Neural progenitor cell (in vitro differentiated cells): ENCODE measurements at regions not wholly inside any gene's neighbourhood (a gene's known extent, or its start where the extent isn't known, plus 50 kb on each side); places are given as distances from the start of the nearest gene placed in this dataset.

Experiments used
- DNase-seq: peaks from one replicate; pipeline ENCODE4 v3.0.0-alpha.2; 2016; ENCODE audit warnings: low spot score
- H2AFZ ChIP-seq: fragments of 200-600 bp; sonication (generic); replicated peaks from 2 replicates; pipeline ENCODE4 v1.6.1; 2016; ENCODE audit warnings: antibody characterized with exemption
- H3F3A ChIP-seq: fragments of 200-600 bp; sonication (generic); 2 replicates; pipeline ENCODE4 v1.6.1; 2016; ENCODE audit warnings: antibody characterized with exemption, low read depth
- H3K27ac ChIP-seq: fragments of 200-600 bp; sonication (generic); 2 replicates; pipeline ENCODE4 v1.5.1; 2016; ENCODE audit warnings: mild to moderate bottlenecking
- H3K27me3 ChIP-seq: fragments of 200-600 bp; sonication (generic); 2 replicates; pipeline ENCODE4 v1.6.1; 2016; ENCODE audit warnings: mild to moderate bottlenecking, moderate library complexity
- H3K36me3 ChIP-seq: fragments of 200-600 bp; sonication (generic); 2 replicates; pipeline ENCODE4 v1.5.1; 2016
- H3K4me1 ChIP-seq: fragments of 200-600 bp; sonication (generic); 2 replicates; pipeline ENCODE4 v1.6.1; 2016; ENCODE audit warnings: mixed run types
- H3K4me2 ChIP-seq: fragments of 200-600 bp; sonication (generic); 2 replicates; pipeline ENCODE4 v1.6.1; 2016
- H3K4me3 ChIP-seq: fragments of 200-600 bp; sonication (generic); 2 replicates; pipeline ENCODE4 v1.5.1; 2016
- H3K79me2 ChIP-seq: fragments of 200-600 bp; sonication (generic); 2 replicates; pipeline ENCODE4 v1.6.1; 2016; ENCODE audit warnings: low read depth
- H3K9ac ChIP-seq: fragments of 200-600 bp; sonication (generic); 2 replicates; pipeline ENCODE4 v1.6.1; 2016
- H3K9me3 ChIP-seq: fragments of 200-600 bp; sonication (generic); 2 replicates; pipeline ENCODE4 v1.5.1; 2016; ENCODE audit warnings: low read depth
- H4K20me1 ChIP-seq: fragments of 200-600 bp; sonication (generic); 2 replicates; pipeline ENCODE4 v1.6.1; 2016; ENCODE audit warnings: low read depth
- H3K27ac Mint-ChIP-seq: 3 replicates; pipeline ENCODE4 v1.8.0; 2021; ENCODE audit warnings: mixed read lengths
- H3K27me3 Mint-ChIP-seq: 2 replicates; pipeline ENCODE4 v1.8.0; 2022; ENCODE audit warnings: low read depth, mild to moderate bottlenecking, inconsistent platforms, moderate library complexity, mixed read lengths; ENCODE audit not compliant: insufficient read depth
- H3K36me3 Mint-ChIP-seq: 3 replicates; pipeline ENCODE4 v1.8.0; 2021; ENCODE audit warnings: mixed read lengths
- H3K4me1 Mint-ChIP-seq: 3 replicates; pipeline ENCODE4 v1.8.0; 2021; ENCODE audit warnings: mixed read lengths
- H3K4me3 Mint-ChIP-seq: 3 replicates; pipeline ENCODE4 v1.8.0; 2021; ENCODE audit warnings: mild to moderate bottlenecking, moderate library complexity, mixed read lengths
- H3K9me3 Mint-ChIP-seq: 3 replicates; pipeline ENCODE4 v1.8.0; 2020; ENCODE audit warnings: mixed read lengths
- EZH2 ChIP-seq: fragments of 200-600 bp; sonication (generic); IDR thresholded peaks from 2 replicates; pipeline ENCODE4 v1.6.1; 2017; ENCODE audit warnings: antibody characterized with exemption, mild to moderate bottlenecking, moderate library complexity
- EZH2phosphoT487 ChIP-seq: fragments of 200-600 bp; sonication (generic); IDR thresholded peaks from 2 replicates; pipeline ENCODE4 v1.6.1; 2017; ENCODE audit warnings: antibody characterized with exemption
- TF ChIP-seq, protein P1 (sequence below): fragments of 200-600 bp; sonication (generic); IDR thresholded peaks from 2 replicates; pipeline ENCODE4 v1.5.1; 2017; ENCODE audit warnings: antibody characterized with exemption, mild to moderate bottlenecking

DNA sequence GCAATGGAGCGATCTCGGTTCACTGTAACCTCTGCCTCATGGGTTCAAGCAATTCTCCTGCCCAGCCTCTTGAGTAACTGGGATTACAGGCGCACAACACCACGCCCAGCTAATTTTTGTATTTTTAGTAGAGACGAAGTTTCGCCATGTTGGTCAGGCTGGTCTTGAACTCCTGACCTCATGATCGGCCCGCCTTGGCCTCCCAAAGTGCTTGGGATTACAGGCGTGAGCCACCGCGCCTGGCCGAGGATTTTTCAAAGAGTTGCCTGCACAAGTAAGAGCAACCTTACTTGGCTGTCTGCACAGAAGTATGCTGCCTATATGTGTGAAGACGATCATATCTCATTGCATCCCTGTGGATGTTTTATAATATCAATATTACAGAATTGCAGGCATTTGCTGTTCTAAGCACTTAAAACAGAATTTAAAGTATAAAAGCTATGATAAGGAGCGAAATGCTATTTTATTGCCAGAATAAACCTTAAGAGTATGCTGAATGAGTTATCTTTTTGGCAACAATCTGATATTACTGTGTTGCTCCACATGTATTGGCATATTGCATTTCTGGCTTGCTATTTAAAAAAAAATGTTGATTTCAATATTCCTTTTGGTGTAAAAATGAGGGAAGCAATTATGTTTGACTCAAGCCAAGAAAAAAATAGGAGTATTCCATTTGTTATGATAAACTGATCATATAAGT, 379.4 kb upstream of the SEMA3D start:
- Histone ChIP-seq H3K79me2 (no peaks in the 10 kb centered on the region), H3F3A (no peaks in the 10 kb centered on the region), H3K9me3 (no peaks in the 10 kb centered on the region), H3K4me3 (no peak overlapping the region), H3K27me3 (no peaks in the 10 kb centered on the region), H4K20me1 (no peaks in the 10 kb centered on the region), H2AFZ (no peak overlapping the region), H3K9ac (no peak overlapping the region), H3K27ac (no peak overlapping the region), H3K4me1 (no peaks in the 10 kb centered on the region), H3K4me2 (no peak overlapping the region), H3K36me3 (no peaks in the 10 kb centered on the region)
- no peak for DNase-seq
- Mint-ChIP-seq H3K4me3 (no peak overlapping the region), H3K27ac (no peak overlapping the region), H3K4me1 (no peaks in the 10 kb centered on the region), H3K27me3 (peaks cover 2% of the 10 kb centered on the region), H3K36me3 (no peaks in the 10 kb centered on the region), H3K9me3 (no peaks in the 10 kb centered on the region)
- TF ChIP-seq EZH2 (no peak), EZH2phosphoT487 (no peak)
- TF ChIP-seq, protein P1, sequence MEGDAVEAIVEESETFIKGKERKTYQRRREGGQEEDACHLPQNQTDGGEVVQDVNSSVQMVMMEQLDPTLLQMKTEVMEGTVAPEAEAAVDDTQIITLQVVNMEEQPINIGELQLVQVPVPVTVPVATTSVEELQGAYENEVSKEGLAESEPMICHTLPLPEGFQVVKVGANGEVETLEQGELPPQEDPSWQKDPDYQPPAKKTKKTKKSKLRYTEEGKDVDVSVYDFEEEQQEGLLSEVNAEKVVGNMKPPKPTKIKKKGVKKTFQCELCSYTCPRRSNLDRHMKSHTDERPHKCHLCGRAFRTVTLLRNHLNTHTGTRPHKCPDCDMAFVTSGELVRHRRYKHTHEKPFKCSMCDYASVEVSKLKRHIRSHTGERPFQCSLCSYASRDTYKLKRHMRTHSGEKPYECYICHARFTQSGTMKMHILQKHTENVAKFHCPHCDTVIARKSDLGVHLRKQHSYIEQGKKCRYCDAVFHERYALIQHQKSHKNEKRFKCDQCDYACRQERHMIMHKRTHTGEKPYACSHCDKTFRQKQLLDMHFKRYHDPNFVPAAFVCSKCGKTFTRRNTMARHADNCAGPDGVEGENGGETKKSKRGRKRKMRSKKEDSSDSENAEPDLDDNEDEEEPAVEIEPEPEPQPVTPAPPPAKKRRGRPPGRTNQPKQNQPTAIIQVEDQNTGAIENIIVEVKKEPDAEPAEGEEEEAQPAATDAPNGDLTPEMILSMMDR: no peak

DNA sequence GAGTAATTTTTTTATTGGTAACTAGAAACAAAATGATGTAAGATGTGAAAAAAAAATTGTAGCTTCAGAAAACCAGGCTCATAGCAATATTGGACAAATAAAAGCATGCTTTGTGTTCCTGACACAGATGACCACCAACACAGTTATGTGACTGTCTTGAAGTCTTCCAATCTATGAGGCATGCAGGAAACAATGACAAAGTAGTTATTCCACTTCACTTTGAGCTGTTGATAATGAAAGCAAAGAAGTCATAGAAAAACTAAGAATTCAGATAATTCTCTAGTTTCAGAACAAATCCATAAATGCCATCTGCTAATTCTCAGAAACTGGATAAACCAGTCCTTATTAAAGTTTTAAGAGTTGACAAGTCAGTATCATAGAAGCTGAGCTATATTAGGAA, 378.4 kb upstream of the SEMA3D start:
- Mint-ChIP-seq H3K4me1 (no peaks in the 10 kb centered on the region), H3K4me3 (no peak overlapping the region), H3K36me3 (no peaks in the 10 kb centered on the region), H3K27ac (no peak overlapping the region), H3K9me3 (no peaks in the 10 kb centered on the region), H3K27me3 (peaks cover 2% of the 10 kb centered on the region)
- DNase-seq: no peak
- Histone ChIP-seq H3K79me2 (no peaks in the 10 kb centered on the region), H3F3A (no peaks in the 10 kb centered on the region), H3K9me3 (no peaks in the 10 kb centered on the region), H3K9ac (no peak overlapping the region), H2AFZ (no peak overlapping the region), H3K4me3 (no peak overlapping the region), H3K27ac (no peak overlapping the region), H4K20me1 (no peaks in the 10 kb centered on the region), H3K27me3 (no peaks in the 10 kb centered on the region), H3K36me3 (no peaks in the 10 kb centered on the region), H3K4me2 (no peak overlapping the region), H3K4me1 (no peaks in the 10 kb centered on the region)
- no peak for TF ChIP-seq EZH2phosphoT487
- no peak for TF ChIP-seq EZH2
- TF ChIP-seq, protein P1: no peak

DNA sequence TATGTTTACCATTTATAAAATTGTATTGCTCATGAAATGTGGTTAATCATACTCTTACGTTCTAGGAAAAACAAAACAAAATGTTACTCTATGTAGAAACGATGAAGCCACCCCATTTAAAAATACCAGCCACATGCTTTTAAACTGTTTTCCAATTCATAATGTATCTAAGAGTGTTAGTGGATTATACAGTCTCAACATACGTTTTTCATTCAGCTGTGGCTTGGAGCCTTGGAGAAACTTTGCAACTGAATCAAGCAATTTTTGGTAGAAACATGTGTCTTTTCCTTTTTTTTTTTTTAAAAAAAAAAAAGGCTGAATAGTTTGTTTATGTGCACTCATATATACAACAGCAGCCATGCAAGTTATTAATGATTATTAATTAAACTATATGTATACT, 378.0 kb upstream of the SEMA3D start:
- no peaks in the 10 kb centered on the region for H3F3A ChIP-seq
- DNase-seq: no peak
- H3K27me3 ChIP-seq: no peaks in the 10 kb centered on the region
- no peak for TF ChIP-seq EZH2
- no peak for TF ChIP-seq EZH2phosphoT487
- TF ChIP-seq, protein P1: no peak
- H3K27ac Mint-ChIP-seq: no peak overlapping the region
- H3K27me3 Mint-ChIP-seq: peaks cover 2% of the 10 kb centered on the region
- no peak overlapping the region for H3K4me3 ChIP-seq
- H3K36me3 Mint-ChIP-seq: no peaks in the 10 kb centered on the region
- no peak overlapping the region for H3K4me3 Mint-ChIP-seq
- no peak overlapping the region for H2AFZ ChIP-seq
- no peaks in the 10 kb centered on the region for H3K79me2 ChIP-seq
- no peaks in the 10 kb centered on the region for H4K20me1 ChIP-seq
- no peak overlapping the region for H3K9ac ChIP-seq
- no peaks in the 10 kb centered on the region for H3K36me3 ChIP-seq
- H3K9me3 Mint-ChIP-seq: no peaks in the 10 kb centered on the region
- no peaks in the 10 kb centered on the region for H3K9me3 ChIP-seq
- no peaks in the 10 kb centered on the region for H3K4me1 ChIP-seq
- no peaks in the 10 kb centered on the region for H3K4me1 Mint-ChIP-seq
- H3K27ac ChIP-seq: no peak overlapping the region
- no peak overlapping the region for H3K4me2 ChIP-seq
